ENCODE measurements at regions not wholly inside any gene's neighbourhood (a gene's known extent, or its start where the extent isn't known, plus 50 kb on each side); places are given as distances from the start of the nearest gene placed in this dataset.

DNA sequence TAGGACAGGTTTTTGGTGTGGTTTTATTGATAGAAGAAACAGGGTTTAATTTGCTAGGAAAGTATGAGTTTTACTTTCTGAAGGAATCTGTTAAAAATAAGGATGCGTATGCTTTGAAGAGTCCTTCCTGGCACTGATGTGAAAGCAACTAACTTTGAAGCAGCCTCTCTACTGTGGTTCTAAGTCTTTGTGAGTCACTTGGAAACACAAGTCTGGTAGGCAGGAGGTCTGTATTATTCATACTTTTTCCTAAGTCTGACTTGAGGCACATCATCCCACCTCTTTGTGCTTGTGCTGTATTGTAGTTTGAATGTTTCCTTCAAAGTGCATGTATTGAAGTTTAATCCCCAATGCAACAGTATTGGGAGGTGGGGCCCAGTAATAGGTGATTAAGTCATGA is 129.0 kb downstream of the TAF11L14 start:
- no peak overlapping the region for H3K27ac ChIP-seq (ENCODE audit: insufficient read length, low read depth, low read length)
- no peak overlapping the region for H2AFZ ChIP-seq (ENCODE audit: low read length)
- no peaks in the 10 kb centered on the region; the same call in 1 of the 2 replicates for H3K27me3 ChIP-seq (ENCODE audit: insufficient read depth, low read length)
- no peaks in the 10 kb centered on the region; a peak in 1 of 4 replicates for H3K4me1 Mint-ChIP-seq
- H4K20me1 ChIP-seq (ENCODE audit: control insufficient read depth, insufficient read depth, insufficient read length): no peaks in the 10 kb centered on the region
- H2BK5ac ChIP-seq (ENCODE audit: insufficient read length, low read length): no peak overlapping the region
- no peak overlapping the region for H3K4me3 Mint-ChIP-seq
- no peaks in the 10 kb centered on the region for H3K23me2 ChIP-seq (ENCODE audit: insufficient read length, low read depth, low read length, poor library complexity, severe bottlenecking)
- no peak overlapping the region for H3K9ac ChIP-seq (ENCODE audit: extremely low read depth, insufficient read length, low read length)
- no CpG with 5 or more reads among the region's 1 CpG for WGBS (ENCODE audit: extremely low coverage, insufficient read length, low lambda C conversion rate)
- H3K23ac ChIP-seq (ENCODE audit: insufficient read length, low read depth, low read length): no peak overlapping the region
- H2AK5ac ChIP-seq (ENCODE audit: insufficient read length, low read length): no peak overlapping the region
- H3K36me3 Mint-ChIP-seq (ENCODE audit: insufficient read depth in 1 of 3, low read depth in 3 of 3): no peaks in the 10 kb centered on the region
- no peak overlapping the region for H2BK120ac ChIP-seq (ENCODE audit: low read depth, low read length, poor library complexity, severe bottlenecking)
- H3K56ac ChIP-seq (ENCODE audit: insufficient read length, low read depth, low read length): no peak overlapping the region
- no peaks in the 10 kb centered on the region for H3K4me1 ChIP-seq (ENCODE audit: insufficient read depth, low read length)
- H3T11ph ChIP-seq (ENCODE audit: low read length): no peak overlapping the region
- H3K27ac Mint-ChIP-seq: no peak overlapping the region
- H3K9me3 ChIP-seq (ENCODE audit: control insufficient read depth, low read depth, low read length): no peaks in the 10 kb centered on the region
- H4K5ac ChIP-seq (ENCODE audit: insufficient read length, low read depth, low read length): no peak overlapping the region
- TF ChIP-seq, protein P1, sequence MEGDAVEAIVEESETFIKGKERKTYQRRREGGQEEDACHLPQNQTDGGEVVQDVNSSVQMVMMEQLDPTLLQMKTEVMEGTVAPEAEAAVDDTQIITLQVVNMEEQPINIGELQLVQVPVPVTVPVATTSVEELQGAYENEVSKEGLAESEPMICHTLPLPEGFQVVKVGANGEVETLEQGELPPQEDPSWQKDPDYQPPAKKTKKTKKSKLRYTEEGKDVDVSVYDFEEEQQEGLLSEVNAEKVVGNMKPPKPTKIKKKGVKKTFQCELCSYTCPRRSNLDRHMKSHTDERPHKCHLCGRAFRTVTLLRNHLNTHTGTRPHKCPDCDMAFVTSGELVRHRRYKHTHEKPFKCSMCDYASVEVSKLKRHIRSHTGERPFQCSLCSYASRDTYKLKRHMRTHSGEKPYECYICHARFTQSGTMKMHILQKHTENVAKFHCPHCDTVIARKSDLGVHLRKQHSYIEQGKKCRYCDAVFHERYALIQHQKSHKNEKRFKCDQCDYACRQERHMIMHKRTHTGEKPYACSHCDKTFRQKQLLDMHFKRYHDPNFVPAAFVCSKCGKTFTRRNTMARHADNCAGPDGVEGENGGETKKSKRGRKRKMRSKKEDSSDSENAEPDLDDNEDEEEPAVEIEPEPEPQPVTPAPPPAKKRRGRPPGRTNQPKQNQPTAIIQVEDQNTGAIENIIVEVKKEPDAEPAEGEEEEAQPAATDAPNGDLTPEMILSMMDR (conservative IDR thresholded peaks at IDR 0.05): no peak
- no peak overlapping the region for H4K91ac ChIP-seq (ENCODE audit: insufficient read length, low read depth, low read length)
- no peaks in the 10 kb centered on the region for H3K27me3 Mint-ChIP-seq (ENCODE audit: low read depth)
- H2BK20ac ChIP-seq (ENCODE audit: low read depth, low read length, poor library complexity, severe bottlenecking): no peak overlapping the region
- no peak overlapping the region for H4K8ac ChIP-seq (replicated peaks; ENCODE audit: insufficient read length, low read depth, low read length)
- no peak for DNase-seq
- H3K14ac ChIP-seq (ENCODE audit: insufficient read depth, low read length): no peak overlapping the region
- H3K79me1 ChIP-seq (ENCODE audit: insufficient read depth, low read depth, low read length, poor library complexity, severe bottlenecking): no peaks in the 10 kb centered on the region
- no peak overlapping the region for H2BK15ac ChIP-seq (ENCODE audit: low read depth, low read length)
- H2BK12ac ChIP-seq (ENCODE audit: insufficient read length, low read depth, low read length): no peak overlapping the region
- H3K4ac ChIP-seq (ENCODE audit: low read depth, low read length): no peak overlapping the region
- no peak overlapping the region for H3K4me2 ChIP-seq (ENCODE audit: insufficient read depth, insufficient read length, low read length)
- no peaks in the 10 kb centered on the region for H3K9me3 Mint-ChIP-seq
- no peak overlapping the region for H3K18ac ChIP-seq (ENCODE audit: insufficient read length, low read depth, low read length)
- no peaks in the 10 kb centered on the region; the same call in 1 of the 2 replicates for H3K79me2 ChIP-seq (ENCODE audit: insufficient read depth, low read length)

Data from H9 (cell line).